EL (cell line): ENCODE measurements at regions not wholly inside any gene's neighbourhood (a gene's known extent, or its start where the extent isn't known, plus 50 kb on each side); places are given as distances from the start of the nearest gene placed in this dataset.

ENCODE experiments used
- DNase-seq: peaks from one replicate; pipeline ENCODE4 v3.0.0-alpha.2; 2016

- no peak for DNase-seq
Observed at GRCh38 chr7:12785473-12785872, 98.0 kb downstream of the ARL4A start.

DNA sequence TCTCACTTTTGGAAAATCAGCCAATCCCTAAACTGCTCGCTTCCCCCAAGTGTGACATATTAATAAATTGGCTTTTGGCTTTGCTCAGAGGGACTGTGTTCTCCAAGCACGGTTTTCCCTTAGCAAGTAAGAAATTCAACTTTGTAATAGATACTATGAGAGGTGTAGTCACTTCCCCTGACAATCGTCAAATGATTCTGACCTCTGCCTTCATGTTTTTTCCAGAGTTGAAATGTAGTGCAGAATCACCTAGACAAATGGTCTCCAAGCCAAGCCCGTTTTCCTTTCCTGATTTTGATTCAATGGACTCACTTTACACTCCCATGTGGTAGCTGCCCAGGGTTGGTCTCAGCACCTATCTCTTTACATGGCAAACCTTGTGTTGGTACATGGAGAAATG is 99.1 kb downstream of the ARL4A start:
- DNase-seq: no peak

- DNase-seq: no peak
Observed at GRCh38 chr7:12788171-12788570, 100.7 kb downstream of the ARL4A start.

- no peak for DNase-seq
Observed at GRCh38 chr7:12788591-12788990, 101.2 kb downstream of the ARL4A start.

DNA sequence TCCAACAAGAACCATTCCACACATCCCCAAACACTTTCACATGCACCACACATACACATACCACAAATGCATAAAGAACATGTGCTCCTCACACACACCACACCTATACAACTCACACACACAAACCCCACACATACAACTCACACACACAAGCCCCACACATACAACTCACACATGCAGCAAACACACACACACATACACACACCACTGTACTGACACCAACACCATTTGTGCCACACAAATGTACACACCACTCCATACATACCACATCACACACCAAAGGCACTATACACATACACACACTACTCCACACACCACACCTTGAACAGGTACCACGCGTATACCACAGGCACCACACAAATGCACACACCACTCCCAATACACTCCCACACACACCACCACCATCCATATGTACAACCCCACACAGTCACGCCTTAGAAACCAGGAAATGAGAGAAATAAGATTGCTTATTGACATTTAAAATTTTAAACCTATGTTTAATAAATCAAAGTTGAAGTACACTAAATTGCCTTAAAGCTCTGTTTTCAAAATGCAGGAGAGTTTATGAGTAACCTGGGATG is 107.4 kb downstream of the ARL4A start:
- DNase-seq: no peak

DNA sequence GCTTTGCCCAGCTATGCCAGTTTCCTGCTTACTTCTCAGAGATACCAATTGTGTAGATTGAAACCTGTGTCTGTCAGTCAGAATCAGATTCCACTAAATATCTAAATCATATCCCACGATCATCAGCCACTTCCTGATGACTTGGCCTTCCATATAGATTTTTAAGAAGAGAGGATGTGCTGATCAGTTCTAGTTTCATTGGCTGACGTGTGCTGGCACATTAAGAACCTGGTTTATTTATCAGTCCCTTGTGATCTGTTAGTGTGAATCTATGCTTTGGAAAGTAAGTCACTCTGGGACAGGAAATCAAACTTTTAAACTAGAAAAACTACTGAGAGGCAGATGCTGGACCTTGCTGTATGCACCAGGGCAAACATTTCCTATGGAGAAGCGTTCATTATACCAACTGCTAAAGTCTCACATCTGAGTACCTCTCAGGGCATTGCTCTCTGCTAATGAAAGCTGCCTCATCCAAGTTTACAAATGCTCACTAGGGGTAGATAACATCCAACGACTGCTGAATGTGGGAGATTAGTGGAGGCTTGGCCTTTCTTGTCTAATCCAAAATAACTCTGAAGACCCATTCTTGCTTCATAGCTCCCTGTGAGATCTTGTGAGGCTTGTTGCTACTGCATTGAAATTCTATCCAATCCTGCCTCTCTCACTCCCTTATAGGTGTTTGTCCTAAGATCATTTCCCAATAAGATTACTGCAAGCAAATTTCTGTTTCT is 109.1 kb downstream of the ARL4A start:
- no peak for DNase-seq

DNA sequence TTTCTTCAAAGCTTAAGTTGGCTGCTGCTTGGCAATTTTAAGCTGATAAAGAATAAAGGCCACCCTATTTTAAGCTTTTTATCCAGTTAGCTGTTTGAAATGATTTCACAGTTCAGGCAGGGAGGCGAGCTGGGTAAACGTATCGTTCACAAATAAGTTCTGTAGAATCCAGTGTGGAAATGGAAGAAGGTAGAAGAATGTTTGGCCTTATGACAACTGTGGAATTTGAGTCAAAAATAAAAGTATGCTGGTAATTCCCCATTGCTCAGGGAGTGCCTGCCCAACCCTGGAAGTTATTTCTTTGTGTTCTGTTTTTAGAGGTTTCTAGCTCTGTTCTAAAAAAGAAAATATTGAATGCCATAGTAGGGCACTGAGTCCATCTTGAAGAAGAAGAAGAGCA is 113.1 kb downstream of the ARL4A start:
- no peak for DNase-seq

GRCh38 chr7:12801107-12801506 is 113.7 kb downstream of the ARL4A start:
- no peak for DNase-seq

DNA sequence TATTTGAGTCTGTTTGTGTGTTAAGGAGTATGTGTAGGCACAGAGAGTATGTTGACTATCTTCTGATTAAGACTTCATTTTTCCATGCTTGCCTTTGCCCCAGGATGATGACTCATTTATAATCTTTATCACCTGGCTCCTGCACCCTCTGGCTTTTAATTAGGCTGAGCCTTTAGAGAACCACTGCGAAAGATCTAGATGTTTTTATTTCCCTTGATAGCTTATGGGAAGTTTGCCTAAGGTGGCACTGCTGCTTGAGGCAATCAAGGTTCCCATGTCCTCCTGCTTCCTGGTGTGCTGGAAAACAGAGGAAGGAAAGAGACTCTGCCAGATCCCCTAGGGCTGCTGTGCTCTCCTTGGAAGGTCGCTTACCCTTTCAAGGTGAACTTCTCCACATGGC is 114.6 kb downstream of the ARL4A start:
- no peak for DNase-seq

DNA sequence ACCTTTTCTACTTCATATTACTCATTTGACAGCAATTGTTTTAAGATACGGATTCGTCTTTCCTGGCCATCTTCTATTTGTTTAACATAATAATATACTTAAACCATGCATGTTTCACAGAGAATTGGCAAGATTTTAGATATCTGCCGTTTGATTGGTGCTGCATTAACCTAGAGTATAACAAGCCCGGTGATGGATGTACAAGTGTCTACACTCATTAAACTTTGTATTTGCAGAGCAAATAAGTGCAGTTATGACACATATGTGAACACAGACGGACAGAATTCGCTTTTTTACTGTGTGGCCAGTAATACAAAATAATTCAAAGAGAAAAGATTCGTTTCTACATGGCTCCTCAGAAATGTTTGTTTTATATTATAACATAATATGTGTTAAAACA is 116.1 kb downstream of the ARL4A start:
- DNase-seq: no peak

DNA sequence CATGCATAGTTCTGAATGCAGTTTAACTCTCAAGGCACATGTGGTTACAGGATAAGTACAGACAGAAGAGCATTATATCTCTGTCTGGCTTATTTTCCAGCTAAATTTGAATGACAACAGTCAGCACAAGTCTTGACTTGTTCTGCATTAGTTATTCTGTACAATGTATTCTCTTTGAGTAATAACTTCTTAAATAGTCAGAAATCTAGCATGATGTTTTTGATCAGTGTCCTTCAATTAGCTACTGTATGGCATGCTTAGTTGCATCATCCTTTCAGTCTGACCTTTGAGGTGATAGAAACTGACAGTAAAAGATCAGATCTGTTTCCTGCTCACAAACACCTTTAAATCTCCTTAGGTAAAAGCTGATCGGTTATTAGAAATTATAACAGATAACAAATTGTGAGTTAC is 118.1 kb downstream of the ARL4A start:
- no peak for DNase-seq

DNA sequence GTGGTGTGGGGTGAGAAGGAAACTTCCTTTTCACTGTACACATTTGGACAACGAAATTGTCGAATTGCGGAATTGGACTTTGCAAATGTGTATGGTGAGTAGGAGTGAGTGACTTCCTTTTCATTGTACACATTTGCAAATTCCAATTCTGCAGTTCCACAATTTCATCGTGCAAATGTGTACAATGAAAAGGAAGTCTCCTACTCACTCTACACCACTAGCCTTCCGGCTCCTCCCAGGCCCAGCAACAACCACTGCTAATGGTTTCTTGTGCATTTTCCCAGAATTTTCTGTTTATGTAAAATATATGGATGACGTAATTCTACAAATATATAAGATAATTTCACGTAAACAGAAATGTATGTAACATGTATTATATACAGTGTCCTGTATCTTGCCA is 118.5 kb downstream of the ARL4A start:
- no peak for DNase-seq

DNA sequence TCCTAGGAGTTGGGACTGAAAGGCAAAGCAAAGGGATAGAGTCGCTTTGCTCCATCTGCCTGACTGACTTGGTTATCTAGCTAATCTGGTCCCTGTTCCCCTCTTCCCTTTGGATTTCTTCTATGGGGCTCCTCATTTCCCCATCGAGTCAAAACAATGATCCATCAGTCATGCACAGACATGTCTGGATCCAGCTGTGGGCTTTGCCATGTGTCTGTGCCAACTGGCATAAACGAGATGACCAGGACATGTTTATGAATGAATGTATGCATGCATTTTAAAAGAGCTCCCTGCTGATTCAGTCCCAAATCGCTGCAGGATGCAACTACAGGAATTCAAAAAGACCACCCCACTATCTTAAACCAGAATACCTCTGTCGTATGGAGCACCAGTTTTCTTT is 122.0 kb downstream of the ARL4A start:
- DNase-seq: no peak

- DNase-seq: no peak
Observed at GRCh38 chr7:12812111-12812510, 124.7 kb downstream of the ARL4A start.

DNA sequence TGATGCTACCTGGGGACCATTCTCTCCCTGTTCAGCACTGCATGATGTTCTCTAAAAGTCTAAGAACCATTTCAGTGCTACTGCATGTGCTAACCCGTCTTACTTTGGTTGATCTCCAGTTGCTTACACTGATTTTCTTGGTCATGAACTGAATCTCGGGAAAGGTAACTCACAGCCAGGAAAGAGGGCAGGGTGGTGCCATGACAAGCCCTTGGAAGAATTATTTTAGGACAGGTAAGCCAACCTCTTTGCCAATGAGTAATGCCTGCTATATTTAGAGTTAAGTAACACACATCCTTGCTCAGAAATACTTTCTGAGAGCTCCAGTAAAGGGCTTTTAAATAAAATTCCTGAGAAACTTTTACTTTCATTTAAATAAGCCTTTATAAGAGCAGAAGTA is 126.7 kb downstream of the ARL4A start:
- no peak for DNase-seq

- DNase-seq: no peak
Observed at GRCh38 chr7:12814828-12815227, 127.4 kb downstream of the ARL4A start.

GRCh38 chr7:12815426-12815825 is 128.0 kb downstream of the ARL4A start:
- no peak for DNase-seq

DNA sequence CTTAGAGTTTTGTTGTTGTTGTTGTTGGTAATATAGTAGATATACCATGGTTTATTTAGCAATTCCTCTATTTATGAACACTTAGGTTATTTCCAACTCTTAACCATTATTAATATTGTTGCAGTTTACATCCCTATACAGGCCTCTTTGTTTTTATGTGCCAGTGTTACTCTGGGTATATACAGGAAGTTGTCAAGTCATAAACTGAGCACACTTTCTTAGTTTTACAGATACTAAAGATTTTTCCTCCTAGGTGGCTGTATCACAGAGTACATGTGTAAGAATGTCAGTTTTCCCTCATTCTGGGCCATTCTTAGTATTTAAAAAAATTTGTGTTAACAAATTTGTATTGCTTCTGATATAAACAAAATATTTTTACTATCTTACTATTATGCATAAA is 128.4 kb downstream of the ARL4A start:
- DNase-seq: no peak

DNA sequence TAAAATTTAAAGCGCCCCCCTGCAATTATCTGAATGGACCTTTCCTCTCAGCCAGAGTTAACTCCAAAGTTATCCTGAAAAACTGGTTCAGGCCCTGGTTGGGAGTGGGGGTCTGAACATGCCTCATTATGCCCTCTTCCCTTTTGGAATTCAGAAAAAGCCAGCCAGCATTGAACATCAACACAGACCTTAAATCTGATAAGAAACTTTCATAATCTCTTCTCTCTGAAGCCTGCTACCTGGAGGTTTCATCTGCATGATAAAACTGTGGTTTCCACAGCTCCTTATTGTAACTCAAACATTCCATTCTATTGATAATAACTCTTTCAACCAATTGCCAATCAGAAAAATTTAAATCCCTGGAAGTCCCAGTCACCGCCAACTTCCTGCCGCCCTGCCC is 133.3 kb downstream of the ARL4A start:
- DNase-seq: no peak

DNA sequence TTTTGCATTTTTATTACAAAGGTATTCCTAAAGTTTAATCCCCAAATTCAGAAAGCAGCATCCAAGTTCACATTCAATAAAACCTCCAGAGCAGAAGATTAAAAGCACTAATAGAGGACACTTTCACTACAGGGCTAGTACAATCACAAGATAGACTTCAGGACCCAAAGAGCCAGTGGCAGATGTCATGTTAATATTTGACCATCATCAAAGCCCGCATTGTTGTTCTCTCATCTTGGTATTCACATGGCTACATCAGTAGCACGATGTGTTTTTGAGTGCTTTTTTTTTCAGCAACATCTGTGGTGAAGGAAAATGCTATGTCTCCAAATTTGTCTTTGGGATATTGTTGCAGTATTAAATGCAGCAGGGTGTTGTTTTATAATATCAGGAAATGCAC is 134.3 kb downstream of the ARL4A start:
- no peak for DNase-seq

DNA sequence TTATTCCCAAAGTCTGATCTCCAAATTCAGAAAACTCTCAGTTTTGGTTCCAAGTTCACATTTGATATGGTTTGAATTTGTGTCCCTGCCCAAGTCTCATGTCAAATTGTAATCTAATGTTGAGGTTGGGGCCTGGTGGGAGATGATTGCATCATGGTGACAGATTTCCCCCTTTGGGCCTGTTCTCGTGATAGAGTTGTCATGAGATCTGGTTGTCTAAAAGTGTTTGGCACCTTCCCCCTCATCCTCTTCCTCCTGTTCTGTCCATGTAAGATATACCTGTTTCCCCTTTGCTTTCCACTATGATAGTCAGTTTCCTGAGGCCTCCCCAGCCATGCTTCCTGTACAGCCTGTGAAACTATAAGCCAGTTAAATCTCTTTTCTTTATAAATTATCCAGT is 138.6 kb downstream of the ARL4A start:
- no peak for DNase-seq

GRCh38 chr7:12827219-12827821 is 139.9 kb downstream of the ARL4A start:
- DNase-seq: no peak

DNA sequence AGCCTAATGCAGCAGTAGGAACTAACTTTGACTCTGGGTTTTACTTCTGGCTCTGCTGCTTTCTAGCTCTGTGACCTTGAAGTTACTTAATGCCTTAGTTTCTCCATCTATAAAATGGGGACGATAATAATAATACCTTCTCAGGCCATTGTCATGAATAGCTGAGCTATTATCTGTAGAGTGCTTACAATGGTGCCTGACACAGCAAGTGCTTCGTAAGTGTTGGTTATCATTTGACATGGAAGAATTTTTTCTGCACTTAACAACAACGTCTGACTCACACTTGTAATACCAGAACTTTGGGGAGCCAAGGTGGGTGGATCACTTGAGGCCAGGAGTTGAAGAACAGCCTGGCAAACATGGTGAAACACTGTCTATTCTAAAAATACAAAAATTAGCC is 140.5 kb downstream of the ARL4A start:
- DNase-seq: no peak

GRCh38 chr7:12831024-12831423 is 143.6 kb downstream of the ARL4A start:
- no peak for DNase-seq

GRCh38 chr7:12833829-12834228 is 146.4 kb downstream of the ARL4A start:
- DNase-seq: no peak
